Muscle of leg (tissue), 3 donors: ENCODE measurements at regions not wholly inside any gene's neighbourhood (a gene's known extent, or its start where the extent isn't known, plus 50 kb on each side); places are given as distances from the start of the nearest gene placed in this dataset.
"Not testable (repeated sequence)": the region's sequence is repeated elsewhere in the genome, so short reads cannot be mapped to it uniquely, and the experiment has no call there.

Experiments
- DNase-seq: peaks from one replicate; pipeline ENCODE4 v3.0.0; 2013
- H3K27ac ChIP-seq: one replicate; pipeline ENCODE4 v1.5.1; 2013; ENCODE audit warnings: mild to moderate bottlenecking, low read length, control low read depth
- H3K27me3 ChIP-seq: one replicate; pipeline ENCODE4 v1.6.1; 2013; ENCODE audit warnings: low read length; ENCODE audit not compliant: control insufficient read depth, insufficient read depth
- H3K36me3 ChIP-seq: one replicate; pipeline ENCODE4 v1.6.1; 2013; ENCODE audit warnings: low read length; ENCODE audit not compliant: control insufficient read depth, insufficient read depth
- H3K4me1 ChIP-seq: one replicate; pipeline ENCODE4 v1.6.1; 2013; ENCODE audit warnings: low read length; ENCODE audit not compliant: control insufficient read depth, insufficient read depth
- H3K4me3 ChIP-seq: one replicate; pipeline ENCODE4 v1.5.1; 2013; ENCODE audit warnings: low read length, control low read depth
- H3K9me3 ChIP-seq: replicated peaks from 2 replicates; pipeline ENCODE4 v1.6.1; 2013; ENCODE audit warnings: low read depth, low read length; ENCODE audit not compliant: control insufficient read depth
- WGBS: methylation state at CpG from one replicate; pipeline ENCODE4 v1.1.5; 2013; ENCODE audit warnings: missing lambda C conversion rate; ENCODE audit not compliant: insufficient coverage; 5-methylcytosine and 5-hydroxymethylcytosine counted together

GRCh38 chr13:44629465-44630183, 53.5 kb upstream of the TSC22D1 start:
- Histone ChIP-seq H3K27ac (no peak overlapping the region), H3K36me3 (no peaks in the 10 kb centered on the region), H3K27me3 (no peaks in the 10 kb centered on the region), H3K4me1 (no peaks in the 10 kb centered on the region), H3K9me3 (no peaks in the 10 kb centered on the region), H3K4me3 (no peak overlapping the region)
- DNase-seq = peak; percentile 13
- WGBS = 43% methylated on average over 1 of the region's 2 CpGs

GRCh38 chr13:44628826-44629225, 52.7 kb upstream of the TSC22D1 start:
- not testable (repeated sequence) for H3K36me3 ChIP-seq

GRCh38 chr13:44627441-44627840, 51.3 kb upstream of the TSC22D1 start:
- H3K36me3 ChIP-seq = no peaks in the 10 kb centered on the region
- no peaks in the 10 kb centered on the region for H3K9me3 ChIP-seq
- no peaks in the 10 kb centered on the region for H3K4me1 ChIP-seq
- no peaks in the 10 kb centered on the region for H3K27me3 ChIP-seq
- no CpG with 5 or more reads among the region's 2 CpGs for WGBS
- no peak overlapping the region for H3K27ac ChIP-seq
- no peak for DNase-seq
- no peak overlapping the region for H3K4me3 ChIP-seq

More at GRCh38 chr13:44628826-44629225, 52.7 kb upstream of the TSC22D1 start:
- not testable (repeated sequence) for H3K27me3 ChIP-seq, H3K4me1 ChIP-seq, H3K27ac ChIP-seq, H3K9me3 ChIP-seq, H3K4me3 ChIP-seq
- peak; percentile 18 for DNase-seq

- Histone ChIP-seq H3K27me3 (no peaks in the 10 kb centered on the region), H3K4me1 (no peaks in the 10 kb centered on the region), H3K9me3 (no peaks in the 10 kb centered on the region), H3K36me3 (no peaks in the 10 kb centered on the region), H3K27ac (no peak overlapping the region), H3K4me3 (no peak overlapping the region)
- no peak for DNase-seq
- no CpG with 5 or more reads among the region's 2 CpGs for WGBS
Measured at GRCh38 chr13:44626176-44626575, 50.0 kb upstream of the TSC22D1 start.
